Esophagus (tissue), 2 donors: ENCODE measurements at regions not wholly inside any gene's neighbourhood (a gene's known extent, or its start where the extent isn't known, plus 50 kb on each side); places are given as distances from the start of the nearest gene placed in this dataset.

ENCODE experiments used
- H3K27ac ChIP-seq, 2 donors: one replicate each; pipeline ENCODE4 v1.5.1; 2013; ENCODE audit warnings: low read depth in 2 of 2, mild to moderate bottlenecking in 2 of 2, inconsistent platforms in 1 of 2, low read length in 1 of 2, moderate library complexity in 1 of 2
- H3K27me3 ChIP-seq, 2 donors: one replicate each; pipeline ENCODE4 v1.6.1; 2013; ENCODE audit warnings: low read length in 2 of 2, control low read depth in 1 of 2, mild to moderate bottlenecking in 1 of 2; ENCODE audit not compliant: insufficient read depth in 2 of 2, control insufficient read depth in 1 of 2
- H3K36me3 ChIP-seq, 2 donors: one replicate each; pipeline ENCODE4 v1.6.1; 2013; ENCODE audit warnings: low read length in 1 of 2; ENCODE audit not compliant: control insufficient read depth in 2 of 2, insufficient read depth in 2 of 2
- H3K4me1 ChIP-seq, 2 donors: one replicate each; pipeline ENCODE4 v1.6.1; 2013; ENCODE audit warnings: low read length in 1 of 2; ENCODE audit not compliant: control insufficient read depth in 2 of 2, insufficient read depth in 2 of 2
- H3K4me3 ChIP-seq, 2 donors: one replicate each; pipeline ENCODE4 v1.5.1; 2013; ENCODE audit warnings: low read length in 2 of 2, mild to moderate bottlenecking in 2 of 2, low read depth in 1 of 2, moderate library complexity in 1 of 2
- H3K9me3 ChIP-seq, 2 donors: one replicate each; pipeline ENCODE4 v1.6.1; 2013; ENCODE audit warnings: mild to moderate bottlenecking in 2 of 2, low read depth in 1 of 2, low read length in 1 of 2, moderate library complexity in 1 of 2; ENCODE audit not compliant: control insufficient read depth in 2 of 2, insufficient read depth in 1 of 2
- WGBS, 2 donors: extraction: QIAGEN DNeasy Blood & Tissue Kit; methylation state at CpG; one replicate each; pipeline ENCODE4 v1.1.7; 2013; 5-methylcytosine and 5-hydroxymethylcytosine counted together
- donor health status: healthy with polysubstance abuse.
- donor health status: Bipolar disorder and iron deficiency.

DNA sequence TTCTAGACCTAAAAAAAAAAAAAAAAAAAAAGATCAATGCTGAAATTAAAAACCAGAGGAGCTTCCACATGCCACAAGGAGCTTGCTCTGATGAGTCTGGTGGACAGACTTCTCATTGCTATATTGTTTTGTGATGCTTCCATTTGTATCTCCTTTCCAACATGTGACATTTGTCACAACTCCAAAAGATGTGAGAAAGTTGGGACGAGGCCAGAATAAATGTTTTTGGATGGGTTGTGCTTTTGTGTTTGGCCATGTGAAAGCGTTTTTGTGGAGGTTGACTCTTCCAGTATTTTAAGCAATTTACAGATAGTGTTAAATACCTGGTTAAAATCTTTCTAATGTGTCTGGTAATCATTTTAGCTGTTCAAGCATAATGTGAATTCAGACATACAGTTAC, 280.1 kb downstream of the SKAP2 start:
- Histone ChIP-seq H3K4me1 (no peaks in the 10 kb centered on the region), H3K36me3 (no peaks in the 10 kb centered on the region), H3K27ac (no peak overlapping the region), H3K4me3 (no peak overlapping the region), H3K9me3 (no peaks in the 10 kb centered on the region), H3K27me3 (no peaks in the 10 kb centered on the region)
- WGBS, 2 donors: 73 to 77% methylated on average over 2 of the region's 2 CpGs

DNA sequence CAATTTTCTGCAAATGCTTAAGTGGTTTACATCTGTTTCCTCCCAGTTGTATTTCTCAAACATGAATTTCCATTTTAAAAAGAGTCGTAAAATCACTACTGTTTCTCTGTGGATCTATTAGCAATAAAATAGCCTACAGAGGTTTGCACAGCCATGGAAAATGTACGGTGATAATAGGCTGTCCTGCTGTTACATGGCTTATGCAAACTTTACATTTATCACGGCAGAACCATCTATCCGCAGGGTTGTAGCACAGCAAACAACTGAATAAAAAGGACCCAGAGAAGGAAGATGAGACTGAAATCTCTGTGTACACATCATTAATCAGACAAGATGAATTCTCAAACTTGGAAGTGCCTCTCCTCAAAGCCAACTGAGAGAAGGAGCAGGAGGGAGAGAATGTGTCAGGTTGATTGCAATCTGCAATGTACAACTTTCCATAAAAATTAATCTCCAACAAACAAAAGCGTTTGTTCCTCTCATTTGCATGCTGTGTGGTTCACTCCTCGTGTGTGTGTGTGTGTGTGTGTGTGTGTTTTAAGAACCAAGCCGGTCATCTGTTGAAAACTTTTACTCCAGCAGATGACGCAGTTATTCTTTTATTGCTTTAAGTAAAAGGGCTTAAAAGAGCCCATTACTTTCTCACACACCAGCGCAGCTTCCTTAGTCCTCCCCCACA, 279.3 kb downstream of the SKAP2 start:
- WGBS, 2 donors: 44 to 53% methylated on average over 9 of the region's 9 CpGs
- H3K36me3 ChIP-seq: no peaks in the 10 kb centered on the region
- no peaks in the 10 kb centered on the region for H3K9me3 ChIP-seq
- H3K4me1 ChIP-seq: no peaks in the 10 kb centered on the region
- no peaks in the 10 kb centered on the region for H3K27me3 ChIP-seq
- H3K27ac ChIP-seq: no peak overlapping the region
- H3K4me3 ChIP-seq: no peak overlapping the region

DNA sequence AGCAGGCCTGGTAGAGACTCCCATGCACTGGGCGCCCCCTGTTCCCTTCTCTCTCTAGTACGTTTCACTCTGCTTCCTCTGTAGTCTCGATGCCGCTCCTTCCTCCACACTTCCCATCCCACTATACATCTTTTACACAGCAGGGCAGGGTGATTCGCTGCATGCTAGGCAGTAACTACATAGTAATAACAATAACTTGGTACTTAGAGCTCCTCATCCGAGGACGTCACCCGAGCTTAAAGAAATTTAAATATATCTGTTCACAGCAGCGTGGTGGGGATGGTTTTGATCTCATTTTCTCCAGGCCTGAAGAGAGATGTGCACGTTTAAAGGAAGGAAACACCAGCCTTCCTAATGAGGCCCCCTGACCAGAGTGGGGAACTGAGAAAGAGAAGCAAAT, 276.9 kb downstream of the SKAP2 start:
- Histone ChIP-seq H3K4me3 (no peak overlapping the region), H3K9me3 (no peaks in the 10 kb centered on the region), H3K4me1 (no peaks in the 10 kb centered on the region), H3K27ac (no peak overlapping the region), H3K27me3 (no peaks in the 10 kb centered on the region), H3K36me3 (no peaks in the 10 kb centered on the region)
- 76 to 81% methylated on average over 10 of the region's 10 CpGs for WGBS, 2 donors

DNA sequence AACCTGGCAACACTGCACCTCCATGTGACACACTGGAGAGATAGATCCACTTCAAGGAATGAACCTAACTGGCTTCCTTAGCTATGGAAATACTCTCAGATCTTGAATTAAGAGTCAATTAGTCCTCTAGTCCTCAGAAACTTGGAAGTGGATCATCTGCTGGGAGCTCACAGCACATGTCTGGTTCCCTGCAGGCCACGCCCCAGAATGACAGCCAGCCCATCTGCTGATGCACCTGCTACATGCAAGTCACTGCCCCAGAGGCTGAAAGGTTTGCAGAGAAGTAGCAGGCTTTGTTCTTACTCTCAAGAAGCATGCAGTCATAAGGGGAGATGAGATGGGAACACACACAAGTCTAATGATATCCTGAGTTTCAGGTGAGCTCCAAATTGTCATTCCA, 275.9 kb downstream of the SKAP2 start:
- H3K4me1 ChIP-seq: no peaks in the 10 kb centered on the region

DNA sequence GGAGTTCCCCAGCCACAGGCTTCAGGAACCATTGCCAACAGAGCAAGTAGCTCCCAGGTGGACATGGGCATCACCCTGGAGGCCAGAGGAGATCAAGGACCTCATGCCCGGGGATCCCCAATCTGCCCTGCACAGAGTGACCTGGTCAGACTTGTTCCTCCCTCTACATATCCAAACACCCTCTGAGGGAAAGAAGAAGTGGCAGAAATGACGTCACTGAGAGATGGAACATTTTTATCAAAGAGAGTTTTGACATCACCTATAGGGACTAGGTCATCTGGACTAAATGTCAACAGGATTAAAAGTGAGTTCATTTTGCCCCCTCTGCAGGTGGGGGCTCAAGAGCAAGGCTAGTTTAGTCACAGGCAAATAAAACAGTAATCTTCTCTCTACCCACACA, 273.7 kb downstream of the SKAP2 start:
- Histone ChIP-seq H3K4me3 (no peak overlapping the region), H3K9me3 (no peaks in the 10 kb centered on the region), H3K4me1 (no peaks in the 10 kb centered on the region), H3K27ac (no peak overlapping the region), H3K27me3 (no peaks in the 10 kb centered on the region), H3K36me3 (no peaks in the 10 kb centered on the region)
- WGBS, 2 donors: 67 to 80% methylated on average over 2 of the region's 2 CpGs

More for the DNA sequence above, 275.9 kb downstream of the SKAP2 start:
- no peak overlapping the region for H3K27ac ChIP-seq
- no peak overlapping the region for H3K4me3 ChIP-seq
- WGBS, 2 donors: 77% methylated on average over 1 of the region's 1 CpG
- H3K27me3 ChIP-seq: no peaks in the 10 kb centered on the region
- H3K36me3 ChIP-seq: no peaks in the 10 kb centered on the region
- no peaks in the 10 kb centered on the region for H3K9me3 ChIP-seq

DNA sequence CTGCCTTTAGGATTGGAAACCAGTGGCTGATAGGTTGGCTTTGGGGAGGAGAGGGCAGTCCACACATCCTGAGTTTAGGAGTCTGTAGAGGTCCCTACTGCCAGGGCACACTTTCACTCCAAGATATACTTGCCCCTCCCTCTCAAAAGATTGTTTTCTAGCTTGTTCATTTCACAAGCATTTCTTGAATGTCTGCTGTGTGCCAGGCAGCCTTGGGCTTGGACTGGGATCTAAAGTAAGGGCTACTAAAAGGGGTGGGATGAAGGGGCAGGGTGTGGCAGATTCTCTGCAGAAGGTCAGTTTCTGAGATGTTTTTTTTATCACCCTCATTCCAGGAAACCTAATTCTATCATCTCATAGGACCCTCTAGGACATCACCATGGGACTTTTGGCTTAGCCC, 272.4 kb downstream of the SKAP2 start:
- Histone ChIP-seq H3K27ac (no peak overlapping the region), H3K27me3 (no peaks in the 10 kb centered on the region), H3K36me3 (no peaks in the 10 kb centered on the region), H3K9me3 (no peaks in the 10 kb centered on the region), H3K4me1 (no peaks in the 10 kb centered on the region), H3K4me3 (no peak overlapping the region)

DNA sequence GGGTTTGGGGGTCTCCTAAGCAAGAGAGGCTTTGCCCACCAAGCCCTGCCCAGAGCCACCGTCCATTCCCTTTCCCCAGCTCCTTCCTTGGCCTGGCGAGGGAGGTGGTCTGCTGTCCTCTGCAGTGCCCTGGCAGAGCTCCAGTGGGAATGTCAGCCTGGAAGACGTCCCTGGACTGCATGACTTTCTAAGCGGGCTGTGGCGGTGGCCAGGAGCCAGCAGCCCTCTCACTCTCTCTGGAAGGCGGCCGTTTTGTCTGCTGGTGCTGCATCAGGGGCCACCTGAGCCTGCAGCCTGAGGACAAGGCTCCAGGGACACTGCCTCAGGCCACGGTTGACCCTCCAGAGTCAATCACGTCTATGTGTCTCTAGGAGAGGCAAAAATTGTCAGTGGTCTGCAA, 271.0 kb downstream of the SKAP2 start:
- H3K9me3 ChIP-seq: no peaks in the 10 kb centered on the region
- no peak overlapping the region for H3K4me3 ChIP-seq
- H3K27ac ChIP-seq: no peak overlapping the region
- H3K36me3 ChIP-seq: no peaks in the 10 kb centered on the region
- H3K4me1 ChIP-seq: no peaks in the 10 kb centered on the region
- WGBS, 2 donors: 50 to 61% methylated on average over 9 of the region's 9 CpGs
- no peaks in the 10 kb centered on the region for H3K27me3 ChIP-seq

DNA sequence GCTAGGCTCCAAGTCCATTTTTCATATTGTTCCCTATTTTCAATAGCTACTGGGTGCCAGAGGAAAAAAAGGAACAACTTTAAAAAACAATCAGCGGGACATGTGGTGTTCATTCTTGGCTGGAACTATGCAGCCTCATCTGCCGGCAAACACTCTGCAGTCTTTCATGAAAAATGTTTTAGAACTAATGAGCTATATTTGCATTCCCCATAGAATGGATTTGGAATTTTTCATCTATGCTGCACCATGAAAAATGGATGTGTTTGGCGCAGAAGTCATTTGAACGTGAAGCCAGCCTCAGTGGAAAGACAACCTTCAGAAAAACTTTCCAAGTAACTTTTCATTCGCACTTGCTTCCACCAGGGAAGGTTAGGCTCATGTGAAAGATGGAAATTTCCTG, 270.5 kb downstream of the SKAP2 start:
- Histone ChIP-seq H3K4me1 (no peaks in the 10 kb centered on the region), H3K27me3 (no peaks in the 10 kb centered on the region), H3K4me3 (no peak overlapping the region), H3K9me3 (no peaks in the 10 kb centered on the region), H3K27ac (no peak overlapping the region), H3K36me3 (no peaks in the 10 kb centered on the region)
- WGBS, 2 donors: 58 to 61% methylated on average over 5 of the region's 5 CpGs

DNA sequence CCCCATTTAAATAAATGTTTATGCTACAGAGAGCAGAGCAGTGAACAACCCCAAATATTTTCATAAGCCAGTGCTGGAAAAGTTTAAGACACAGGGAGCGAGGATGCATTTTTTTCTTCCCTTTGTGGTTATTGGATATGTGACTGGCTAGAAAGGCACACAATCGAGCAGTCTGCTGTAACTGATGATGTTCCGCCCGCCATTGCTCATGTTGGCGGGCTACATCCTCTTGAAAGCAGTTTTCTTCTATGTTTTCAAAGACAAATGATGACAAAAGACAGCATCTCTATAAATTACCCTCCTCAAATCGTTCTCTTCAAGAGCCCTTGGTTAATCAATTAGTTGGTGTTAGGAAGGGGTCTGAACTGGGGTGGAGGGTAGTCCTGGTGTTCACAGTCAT, 269.8 kb downstream of the SKAP2 start:
- H3K27ac ChIP-seq: no peak overlapping the region
- no peaks in the 10 kb centered on the region for H3K4me1 ChIP-seq
- WGBS, 2 donors: 56 to 70% methylated on average over 6 of the region's 6 CpGs
- no peaks in the 10 kb centered on the region for H3K36me3 ChIP-seq
- H3K4me3 ChIP-seq: no peak overlapping the region
- no peaks in the 10 kb centered on the region for H3K9me3 ChIP-seq
- no peaks in the 10 kb centered on the region for H3K27me3 ChIP-seq

DNA sequence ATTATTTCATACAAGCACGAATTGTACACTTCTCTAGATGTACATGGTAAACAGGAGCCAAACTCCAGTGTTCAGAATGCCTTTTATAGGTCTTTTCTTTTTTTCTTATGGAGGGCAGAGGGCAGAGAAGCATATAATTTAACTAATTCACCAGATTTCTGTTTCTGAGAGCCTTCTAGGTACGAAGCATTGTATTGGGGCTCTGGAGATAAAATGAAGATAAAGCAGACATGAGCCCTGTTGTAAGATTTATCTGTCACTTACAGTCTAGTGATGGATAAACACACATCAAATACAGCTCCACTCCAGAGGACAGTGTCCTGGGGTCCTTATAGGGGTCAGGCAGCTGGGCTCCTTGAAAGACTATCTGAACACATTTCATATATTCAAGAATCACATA, 265.5 kb downstream of the SKAP2 start:
- WGBS, 2 donors: 79 to 86% methylated on average over 2 of the region's 2 CpGs
- no peak overlapping the region for H3K27ac ChIP-seq
- H3K4me3 ChIP-seq: no peak overlapping the region
- H3K4me1 ChIP-seq: no peaks in the 10 kb centered on the region
- no peaks in the 10 kb centered on the region for H3K36me3 ChIP-seq
- H3K9me3 ChIP-seq: no peaks in the 10 kb centered on the region
- no peaks in the 10 kb centered on the region for H3K27me3 ChIP-seq
